ENCODE measurements at regions not wholly inside any gene's neighbourhood (a gene's known extent, or its start where the extent isn't known, plus 50 kb on each side); places are given as distances from the start of the nearest gene placed in this dataset.

DNA sequence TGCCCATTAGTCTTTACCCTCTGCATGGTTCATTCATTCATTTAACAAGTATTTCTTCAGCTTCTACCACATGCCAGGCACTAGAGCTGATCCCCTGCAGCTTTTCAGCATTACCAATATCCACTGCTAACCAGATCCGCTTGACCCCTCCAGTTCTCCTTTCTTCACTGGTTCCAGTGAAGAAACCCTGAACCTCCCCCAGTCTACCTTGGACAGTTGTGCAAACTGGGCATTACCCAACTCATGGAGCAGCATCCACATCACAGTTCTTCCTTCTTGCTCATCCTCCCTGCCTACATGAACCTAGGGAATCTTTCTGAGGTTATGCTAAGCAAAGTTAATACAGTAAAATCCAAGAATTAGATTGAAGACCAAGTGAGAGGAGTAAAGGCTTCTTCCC lies 78.7 kb upstream of the SERP2 start:
- FAIRE-seq, result no peak
- Histone ChIP-seq H3K79me2 (ENCODE audit: control insufficient read depth in 1 of 2, insufficient read depth in 2 of 2, low read length in 2 of 2) (no peaks in the 10 kb centered on the region), H3K18ac (ENCODE audit: extremely low read depth, low read length) (no peak overlapping the region), H3K79me1 (ENCODE audit: low read depth, low read length) (no peaks in the 10 kb centered on the region), H2BK15ac (ENCODE audit: low read length) (no peak overlapping the region), H3K23ac (ENCODE audit: insufficient read length) (no peak overlapping the region), H3K36me3 (ENCODE audit: control insufficient read depth in 2 of 4, insufficient read depth in 4 of 4, low read length in 3 of 4) (no peaks in the 10 kb centered on the region; a peak in 1 of 8 replicates), H2BK20ac (ENCODE audit: low read length) (no peak overlapping the region), H4K5ac (ENCODE audit: insufficient read length, low read depth, low read length) (no peak overlapping the region), H3K4me2 (ENCODE audit: insufficient read depth in 1 of 2, low read depth in 2 of 2, low read length in 2 of 2) (no peak overlapping the region), H3K27me3 (replicated peaks in 1 of 4; ENCODE audit: control insufficient read depth in 3 of 4, extremely low read depth in 1 of 4, insufficient read depth in 3 of 4, low read length in 3 of 4) (no peaks in the 10 kb centered on the region), H3K27ac (ENCODE audit: low read depth, low read length) (no peak overlapping the region), H3K4ac (replicated peaks; ENCODE audit: insufficient read length, low read depth, low read length) (no peak overlapping the region), H2BK120ac (replicated peaks; ENCODE audit: low read depth, low read length) (no peak overlapping the region), H3K9me3 (ENCODE audit: insufficient read depth in 2 of 2, low read depth in 1 of 2, low read length in 1 of 2) (no peaks in the 10 kb centered on the region), H3K14ac (ENCODE audit: insufficient read length) (no peak overlapping the region), H3K23me2 (ENCODE audit: low read depth, low read length) (no peaks in the 10 kb centered on the region), H3K4me1 (replicated peaks in 1 of 4; ENCODE audit: control insufficient read depth in 3 of 4, insufficient read depth in 4 of 4, low read length in 3 of 4) (no peaks in the 10 kb centered on the region), H2AFZ (ENCODE audit: low read length) (no peak overlapping the region), H4K8ac (ENCODE audit: extremely low read depth, insufficient read depth, low read length) (no peak overlapping the region), H3K9ac (replicated peaks in 1 of 4; ENCODE audit: extremely low read depth in 1 of 4, low read depth in 3 of 4, low read length in 3 of 4) (no peak overlapping the region), H2AK5ac (ENCODE audit: low read depth, low read length) (no peak overlapping the region), H2BK5ac (ENCODE audit: low read depth, low read length) (no peak overlapping the region), H3K56ac (replicated peaks; ENCODE audit: insufficient read length, low read depth, low read length) (no peak overlapping the region), H4K20me1 (replicated peaks in 1 of 2; ENCODE audit: control insufficient read depth in 1 of 2, insufficient read depth in 2 of 2, low read length in 2 of 2) (no peaks in the 10 kb centered on the region), H4K91ac (replicated peaks; ENCODE audit: insufficient read length, low read length) (no peak overlapping the region), H2BK12ac (ENCODE audit: low read depth, low read length) (no peak overlapping the region), H3K4me3 (ENCODE audit: extremely low read depth in 1 of 4, insufficient read depth in 2 of 4, low read depth in 3 of 4, low read length in 4 of 4) (no peak overlapping the region)
- ChIA-PET POLR2A (ENCODE audit: partially characterized antibody) (no interaction called here), CTCF (ENCODE audit: partially characterized antibody) (interaction anchor here (1.1 kb wide), 1 partner anchor 143 kb away, joined by 3 read pairs; no protein-coding TSS in a partner anchor)
- DNase-seq (ENCODE audit: low read depth in 1 of 2, low spot score in 2 of 2), result no peak
- WGBS, 2 experiments (ENCODE audit: extremely low coverage in 1 of 2, insufficient coverage in 1 of 2, insufficient read length in 1 of 2, insufficient replicate concordance in 2 of 2, low coverage in 1 of 2, low lambda C conversion rate in 2 of 2, missing lambda C conversion rate in 1 of 2), result 80% methylated on average over 1 of the region's 1 CpG; no CpG with 5 or more reads in 1 of the 2 experiments
- TF ChIP-seq TAF1 (IDR thresholded peaks at IDR 0.05; ENCODE audit: low read depth, low read length) (no peak), EZH2 (IDR thresholded peaks at IDR 0.05; ENCODE audit: low read depth, low read length, severe bottlenecking) (no peak), KDM1A (IDR thresholded peaks at IDR 0.05; ENCODE audit: borderline replicate concordance, low read length) (no peak), SP2 (IDR thresholded peaks at IDR 0.05; ENCODE audit: low read length) (no peak), CREB1 (IDR thresholded peaks at IDR 0.05) (no peak)
